Psoas muscle (tissue), 7 donors: ENCODE measurements at regions not wholly inside any gene's neighbourhood (a gene's known extent, or its start where the extent isn't known, plus 50 kb on each side); places are given as distances from the start of the nearest gene placed in this dataset.
"Not testable (repeated sequence)": the region's sequence is repeated elsewhere in the genome, so short reads cannot be mapped to it uniquely, and the experiment has no call there.

Source experiments
- ATAC-seq, 4 donors: fragments of 200-7000 bp; cut with Tn5 transposase; one replicate each; pipeline ENCODE4 v1.9.1; 2020; ENCODE audit warnings: moderate library complexity in 3 of 4, mild to moderate bottlenecking in 2 of 4
- DNase-seq, 2 donors: peaks; one replicate each; pipeline ENCODE4 v3.0.0-alpha.2; 2020
- H3K27ac ChIP-seq: fragments of 200-600 bp; one replicate; pipeline ENCODE4 v1.8.0; 2022
- H3K27me3 ChIP-seq, 3 donors: fragments of 200-600 bp in 1 of 3; one replicate each; pipeline versions ENCODE4 v1.6.1 to v1.8.0; 2013 to 2022; ENCODE audit warnings: low read length in 2 of 3, mild to moderate bottlenecking in 2 of 3, moderate library complexity in 1 of 3; ENCODE audit not compliant: insufficient read depth in 3 of 3
- H3K36me3 ChIP-seq, 2 donors: fragments of 200-600 bp in 1 of 2; one replicate each; pipeline versions ENCODE4 v1.6.1 to v1.8.0; 2013 to 2022; ENCODE audit warnings: low read depth in 1 of 2, mild to moderate bottlenecking in 1 of 2, moderate library complexity in 1 of 2; ENCODE audit not compliant: insufficient read depth in 1 of 2
- H3K4me1 ChIP-seq: fragments of 200-600 bp; one replicate; pipeline ENCODE4 v1.8.0; 2022
- H3K4me3 ChIP-seq: fragments of 200-600 bp; one replicate; pipeline ENCODE4 v1.8.0; 2022; ENCODE audit warnings: mild to moderate bottlenecking
- H3K9me3 ChIP-seq: fragments of 200-600 bp; one replicate; pipeline ENCODE4 v1.8.0; 2022
- CTCF ChIP-seq: fragments of 200-600 bp; IDR thresholded peaks from one replicate; pipeline ENCODE4 v1.8.0; 2022; ENCODE audit warnings: antibody characterized with exemption
- WGBS, 3 donors: extraction: QIAGEN DNeasy Blood & Tissue Kit; methylation state at CpG; one replicate each; pipeline versions ENCODE4 v1.1.6 to v1.1.7; 2013; 5-methylcytosine and 5-hydroxymethylcytosine counted together
- intact Hi-C, 2 donors: fragments of 100-400 bp; cut with DNase I; formaldehyde crosslinking; loops; one replicate each; pipeline versions ENCODE4 v1.11.0 to v1.14.2; 2022
- donor health status: healthy with polysubstance abuse.
- donor health status: DM: no; HTN: no; CAD: no; lungs with moderate emphysema.
- donor health status: Bipolar disorder and iron deficiency.
- donor health status: healthy.
- donor health status: DM: yes; HTN: yes; CAD: no.
- donor health status: DM: no; HTN: no; CAD: no.
- donor health status: DM: yes; HTN: yes; CAD: no.

- ATAC-seq (no peak), DNase-seq (no peak)
- Histone ChIP-seq H3K9me3 (no peaks in the 10 kb centered on the region), H3K4me3 (no peak overlapping the region), H3K27me3 (no peaks in the 10 kb centered on the region), H3K36me3 (no peaks in the 10 kb centered on the region), H3K4me1 (no peaks in the 10 kb centered on the region), H3K27ac (no peak overlapping the region)
- intact Hi-C loops: no loop called here
- TF ChIP-seq CTCF: no peak
These were observed 94.0 kb upstream of the PHACTR1 start for GRCh38 chr6:12622566-12622965.

GRCh38 chr6:12624142-12624837, 92.3 kb upstream of the PHACTR1 start:
- no peaks in the 10 kb centered on the region for H3K27me3 ChIP-seq
- no peaks in the 10 kb centered on the region for H3K4me1 ChIP-seq
- H3K4me3 ChIP-seq: no peak overlapping the region
- ATAC-seq (no peak), DNase-seq (no peak)
- WGBS, 3 donors: 83 to 85% (median 85%) methylated on average over 5 of the region's 5 CpGs
- H3K36me3 ChIP-seq: no peaks in the 10 kb centered on the region
- TF ChIP-seq CTCF: no peak
- intact Hi-C loops: no loop called here
- H3K27ac ChIP-seq: no peak overlapping the region
- no peaks in the 10 kb centered on the region for H3K9me3 ChIP-seq

- H3K36me3 ChIP-seq: no peaks in the 10 kb centered on the region
- ATAC-seq (no peak), DNase-seq (no peak)
- intact Hi-C loops: no loop called here
- 91 to 99% (median 96%) methylated on average over 1 of the region's 1 CpG for WGBS, 3 donors
- no peaks in the 10 kb centered on the region for H3K9me3 ChIP-seq
- TF ChIP-seq CTCF: no peak
- no peak overlapping the region for H3K4me3 ChIP-seq
- H3K27me3 ChIP-seq: no peaks in the 10 kb centered on the region
- no peaks in the 10 kb centered on the region for H3K4me1 ChIP-seq
- H3K27ac ChIP-seq: no peak overlapping the region
These were observed 89.5 kb upstream of the PHACTR1 start for GRCh38 chr6:12627053-12627452.

GRCh38 chr6:12628327-12628726, 88.2 kb upstream of the PHACTR1 start:
- no peak for DNase-seq
- Histone ChIP-seq H3K4me3 (no peak overlapping the region), H3K9me3 (no peaks in the 10 kb centered on the region), H3K36me3 (no peaks in the 10 kb centered on the region), H3K4me1 (no peaks in the 10 kb centered on the region), H3K27ac (no peak overlapping the region), H3K27me3 (no peaks in the 10 kb centered on the region)
- ATAC-seq: no peak
- no peak for TF ChIP-seq CTCF
- intact Hi-C loops: no loop called here
- WGBS, 3 donors: 87 to 95% (median 94%) methylated on average over 2 of the region's 2 CpGs

- intact Hi-C loops: loop anchor here in 1 of 2 donors (10.0 kb wide), 1 partner anchor 261 kb away; no protein-coding TSS in a partner anchor
- H3K36me3 ChIP-seq, H3K4me1 ChIP-seq, H3K4me3 ChIP-seq, H3K27ac ChIP-seq, H3K9me3 ChIP-seq, DNase-seq, H3K27me3 ChIP-seq, ATAC-seq: not testable (repeated sequence)
- 88 to 97% (median 91%) methylated on average over 1 of the region's 1 CpG for WGBS, 3 donors
These were observed 82.8 kb upstream of the PHACTR1 start for GRCh38 chr6:12633746-12634145.
